HUES64 (cell line): ENCODE measurements at regions not wholly inside any gene's neighbourhood (a gene's known extent, or its start where the extent isn't known, plus 50 kb on each side); places are given as distances from the start of the nearest gene placed in this dataset.

ENCODE experiments used
- H3K27ac ChIP-seq: 2 replicates; pipeline ENCODE4 v1.7.0; 2013; ENCODE audit warnings: low read depth, low read length, inconsistent platforms
- H3K27me3 ChIP-seq: 2 replicates; pipeline ENCODE4 v1.6.1; 2013; ENCODE audit warnings: mild to moderate bottlenecking, low read length; ENCODE audit not compliant: insufficient read depth
- H3K36me3 ChIP-seq: 2 replicates; pipeline ENCODE4 v1.6.1; 2013; ENCODE audit warnings: mild to moderate bottlenecking, low read length; ENCODE audit not compliant: insufficient read depth
- H3K4me1 ChIP-seq: 2 replicates; pipeline ENCODE4 v1.6.1; 2013; ENCODE audit warnings: mild to moderate bottlenecking, low read length, moderate library complexity; ENCODE audit not compliant: insufficient read depth
- H3K4me3 ChIP-seq: 2 replicates; pipeline ENCODE4 v1.5.1; 2013; ENCODE audit warnings: mild to moderate bottlenecking, low read length, moderate library complexity
- H3K9ac ChIP-seq: 2 replicates; pipeline ENCODE4 v1.6.1; 2013; ENCODE audit warnings: mild to moderate bottlenecking, low read depth, low read length
- H3K9me3 ChIP-seq: 2 replicates; pipeline ENCODE4 v1.6.1; 2013; ENCODE audit warnings: low read depth, low read length; ENCODE audit not compliant: insufficient read depth
- WGBS: fragments of 150-250, 120-280 bp; methylation state at CpG from one replicate; pipeline ENCODE4 v1.1.7; 2013; ENCODE audit warnings: missing lambda C conversion rate; 5-methylcytosine and 5-hydroxymethylcytosine counted together

DNA sequence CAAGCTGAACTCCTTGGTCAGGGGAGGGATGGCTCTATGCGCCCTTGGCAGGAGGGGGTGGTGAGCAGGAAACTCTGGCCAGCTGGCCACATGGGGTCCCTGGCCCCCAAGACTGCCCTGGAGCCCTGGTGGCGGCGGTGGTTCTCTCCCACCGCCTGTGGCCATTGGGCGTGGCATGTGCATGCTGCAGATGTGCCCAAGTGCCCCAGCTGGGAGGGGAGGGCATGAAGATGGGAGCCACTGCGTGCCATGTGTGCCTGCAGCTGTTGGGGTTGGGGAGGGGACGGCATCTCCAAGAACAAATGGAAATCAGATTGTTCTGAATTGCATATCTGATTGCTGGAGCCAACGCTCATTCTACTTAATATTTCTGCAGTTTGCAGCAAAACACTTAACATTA lies 115.7 kb upstream of the IGF1 start:
- Histone ChIP-seq H3K27ac (no peak overlapping the region), H3K27me3 (no peaks in the 10 kb centered on the region), H3K4me1 (no peaks in the 10 kb centered on the region), H3K9ac (no peak overlapping the region), H3K9me3 (no peaks in the 10 kb centered on the region), H3K4me3 (no peak overlapping the region), H3K36me3 (no peaks in the 10 kb centered on the region)
- 96% methylated on average over 8 of the region's 8 CpGs for WGBS

DNA sequence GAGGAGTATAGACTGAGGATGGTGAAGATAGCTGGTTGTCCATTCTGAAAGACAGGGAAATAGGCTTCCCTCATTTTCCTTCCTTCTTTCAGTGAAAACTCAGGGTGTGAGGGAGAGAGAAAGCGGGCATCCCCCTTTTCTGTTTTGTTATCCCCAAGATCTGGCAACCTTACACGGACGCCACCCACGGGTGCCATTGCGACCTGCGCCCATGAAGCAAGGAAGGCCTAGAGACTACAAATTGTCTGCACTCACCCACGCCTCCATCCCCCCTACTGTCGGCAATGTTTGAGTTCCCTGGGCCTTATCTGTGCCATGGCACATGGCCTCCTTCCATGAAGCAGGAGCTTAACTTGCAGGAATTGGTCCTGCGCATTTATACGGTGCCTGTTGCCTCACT lies 115.0 kb upstream of the IGF1 start:
- Histone ChIP-seq H3K36me3 (no peaks in the 10 kb centered on the region), H3K4me3 (no peak overlapping the region), H3K27me3 (no peaks in the 10 kb centered on the region), H3K9ac (no peak overlapping the region), H3K27ac (no peak overlapping the region), H3K9me3 (no peaks in the 10 kb centered on the region), H3K4me1 (no peaks in the 10 kb centered on the region)
- WGBS, result 96% methylated on average over 10 of the region's 10 CpGs

DNA sequence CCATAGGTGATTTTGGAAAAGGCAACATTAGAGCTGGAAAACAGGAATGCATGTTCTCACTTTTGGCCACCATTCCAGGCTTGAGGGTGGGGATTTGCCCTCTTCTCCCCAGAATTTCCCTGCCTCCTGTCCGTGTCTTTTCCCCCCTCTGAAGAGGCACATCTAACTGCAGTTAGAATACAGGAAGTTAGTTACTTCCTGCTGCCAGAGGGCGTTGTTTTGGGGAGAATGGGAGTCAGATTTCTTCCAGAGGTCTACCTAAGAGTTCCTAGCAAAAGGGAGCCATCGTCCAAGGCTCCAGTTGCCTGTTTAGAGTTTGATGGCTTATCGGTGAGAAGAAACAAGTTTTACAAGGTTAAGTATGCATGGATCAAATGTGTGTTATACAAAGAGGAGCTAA lies 112.8 kb upstream of the IGF1 start:
- Histone ChIP-seq H3K4me1 (no peaks in the 10 kb centered on the region), H3K9ac (no peak overlapping the region), H3K9me3 (no peaks in the 10 kb centered on the region), H3K36me3 (no peaks in the 10 kb centered on the region), H3K27me3 (no peaks in the 10 kb centered on the region), H3K27ac (no peak overlapping the region), H3K4me3 (no peak overlapping the region)
- 86% methylated on average over 4 of the region's 4 CpGs for WGBS

DNA sequence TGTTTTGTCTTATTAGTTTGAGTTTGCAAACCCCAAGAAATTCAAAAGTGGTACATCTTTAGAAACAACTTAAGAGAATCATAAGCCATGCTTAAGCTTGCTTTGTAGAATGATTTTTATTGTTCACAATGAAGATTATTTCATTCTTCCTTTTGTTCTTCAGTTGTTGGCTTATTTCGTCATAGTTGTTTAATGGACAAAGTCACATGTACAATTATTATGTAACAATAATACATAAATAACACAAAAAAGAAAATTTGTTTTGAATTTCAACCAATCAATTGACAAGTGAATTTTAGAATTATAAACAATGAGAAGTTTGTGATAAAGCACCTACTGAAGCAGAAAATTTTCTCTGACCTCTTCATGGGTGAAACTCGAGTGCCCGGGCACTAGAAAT lies 111.8 kb upstream of the IGF1 start:
- Histone ChIP-seq H3K27me3 (no peaks in the 10 kb centered on the region), H3K36me3 (no peaks in the 10 kb centered on the region), H3K4me3 (no peak overlapping the region), H3K9me3 (no peaks in the 10 kb centered on the region), H3K4me1 (no peaks in the 10 kb centered on the region), H3K27ac (no peak overlapping the region), H3K9ac (no peak overlapping the region)
- WGBS, result 95% methylated on average over 2 of the region's 3 CpGs

DNA sequence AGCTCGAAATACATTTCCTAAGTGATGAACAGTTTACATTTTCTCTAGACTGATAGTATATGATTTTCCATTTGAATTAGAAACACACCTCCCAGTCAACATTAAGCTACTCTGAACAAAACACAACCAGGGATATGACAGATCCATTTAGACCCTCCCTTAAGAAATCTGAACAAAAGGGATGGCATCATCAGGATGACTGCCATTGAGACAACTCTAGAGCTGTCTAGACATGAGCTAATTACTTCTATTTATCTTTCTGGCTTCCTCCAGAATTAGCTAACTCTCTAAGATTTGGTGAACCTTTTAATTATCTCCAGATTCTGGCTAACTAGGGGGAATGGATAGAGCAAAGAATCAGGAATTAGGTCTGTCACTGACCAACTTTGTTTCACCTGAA lies 92.9 kb upstream of the IGF1 start:
- Histone ChIP-seq H3K27ac (no peak overlapping the region), H3K4me3 (no peak overlapping the region), H3K9me3 (no peaks in the 10 kb centered on the region), H3K36me3 (no peaks in the 10 kb centered on the region), H3K9ac (no peak overlapping the region), H3K4me1 (no peaks in the 10 kb centered on the region; the same call in 1 of the 2 replicates), H3K27me3 (no peaks in the 10 kb centered on the region)
- WGBS, result no CpG with 5 or more reads among the region's 1 CpG

DNA sequence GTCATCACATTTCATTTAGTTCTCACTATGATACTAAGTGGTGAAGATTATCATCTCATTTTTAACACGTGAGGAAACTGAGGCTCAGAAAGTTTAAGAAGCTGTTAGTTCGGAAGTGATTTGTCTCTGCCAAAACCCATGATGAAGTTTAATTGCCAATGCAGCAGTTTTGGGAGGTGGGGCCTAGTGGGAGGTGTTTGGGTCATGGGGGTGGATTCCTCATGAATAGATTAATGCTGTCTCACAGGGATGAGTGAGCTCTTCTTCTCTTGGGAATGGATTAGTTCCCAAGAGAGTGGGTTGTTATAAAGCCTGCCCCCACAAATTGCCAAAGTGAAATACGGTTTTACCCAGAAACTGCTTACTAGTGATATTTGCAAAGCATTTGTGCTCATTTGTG lies 91.5 kb upstream of the IGF1 start:
- no peak overlapping the region for H3K9ac ChIP-seq
- H3K9me3 ChIP-seq, result no peaks in the 10 kb centered on the region
- no peaks in the 10 kb centered on the region for H3K36me3 ChIP-seq
- no peaks in the 10 kb centered on the region for H3K27me3 ChIP-seq
- no peak overlapping the region for H3K4me3 ChIP-seq
- H3K27ac ChIP-seq, result no peak overlapping the region
- H3K4me1 ChIP-seq, result no peaks in the 10 kb centered on the region; the same call in 1 of the 2 replicates
- 89% methylated on average over 3 of the region's 3 CpGs for WGBS

DNA sequence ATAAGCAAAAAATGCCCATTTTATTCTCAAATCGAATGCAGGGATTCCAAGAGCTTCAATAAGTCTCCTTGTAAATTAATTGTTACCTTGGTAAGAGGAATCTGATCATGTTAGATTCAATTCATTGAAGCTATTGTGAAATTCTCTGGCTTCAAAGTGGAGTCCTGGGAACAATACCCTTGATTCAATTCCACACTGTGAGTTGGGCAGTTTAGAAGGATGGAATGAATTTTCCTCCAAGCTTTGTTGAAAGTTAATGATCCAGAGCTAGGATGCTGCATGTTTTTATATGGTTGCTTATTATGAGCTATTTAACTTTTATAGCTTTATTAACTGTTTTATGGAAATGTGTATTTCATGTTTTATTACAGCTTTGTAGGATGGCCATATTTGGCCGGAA lies 89.9 kb upstream of the IGF1 start:
- no peak overlapping the region for H3K9ac ChIP-seq
- H3K4me3 ChIP-seq, result no peak overlapping the region
- no peak overlapping the region for H3K27ac ChIP-seq
- H3K36me3 ChIP-seq, result no peaks in the 10 kb centered on the region
- H3K27me3 ChIP-seq, result no peaks in the 10 kb centered on the region
- no peaks in the 10 kb centered on the region; the same call in 1 of the 2 replicates for H3K4me1 ChIP-seq
- 0 out of 2 replicates have a peak, but pooled peaks cover 5% of the 10 kb centered on the region for H3K9me3 ChIP-seq
- 93% methylated on average over 2 of the region's 2 CpGs for WGBS

DNA sequence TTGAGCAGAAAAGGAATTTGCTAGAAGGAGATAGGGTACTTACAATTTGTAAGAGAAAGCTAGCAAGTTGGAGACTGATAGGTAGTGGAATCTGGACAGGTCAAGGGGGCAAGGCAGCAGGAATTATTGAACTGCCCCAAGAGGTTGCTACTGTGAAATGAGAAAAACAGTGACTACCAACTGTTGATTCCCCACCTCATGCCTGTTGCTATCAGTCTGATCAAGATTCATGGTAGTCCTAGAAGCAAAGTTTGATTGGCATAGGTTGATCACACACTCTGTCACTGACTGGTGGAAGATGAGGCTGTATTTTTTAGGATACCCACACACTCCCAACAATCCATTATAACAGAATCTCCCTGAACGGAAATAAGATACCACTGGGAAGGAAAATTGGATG lies 89.4 kb upstream of the IGF1 start:
- 90% methylated on average over 1 of the region's 1 CpG for WGBS
- Histone ChIP-seq H3K9me3 (0 out of 2 replicates have a peak, but pooled peaks cover 7% of the 10 kb centered on the region), H3K27ac (no peak overlapping the region), H3K9ac (no peak overlapping the region), H3K4me1 (no peaks in the 10 kb centered on the region; the same call in 1 of the 2 replicates), H3K36me3 (no peaks in the 10 kb centered on the region), H3K4me3 (no peak overlapping the region), H3K27me3 (no peaks in the 10 kb centered on the region)

DNA sequence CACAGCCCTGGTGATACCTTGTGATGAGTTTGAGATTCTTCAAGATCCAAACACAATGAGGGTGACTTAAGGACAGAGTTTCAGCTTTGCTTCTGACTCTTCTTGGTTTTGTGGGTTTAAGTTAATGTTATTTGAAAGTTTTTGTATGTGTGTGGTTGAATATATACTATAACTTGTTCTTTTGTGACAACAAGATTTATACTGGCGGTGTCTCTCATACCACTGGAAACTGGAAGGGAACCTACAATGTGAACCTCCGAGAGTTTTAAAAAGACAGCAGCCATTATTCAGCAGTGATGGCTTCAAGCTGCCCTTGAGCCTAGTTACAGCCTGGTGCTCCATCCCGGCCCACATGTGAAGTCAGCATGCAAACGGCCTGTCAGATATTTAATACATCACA lies 87.9 kb upstream of the IGF1 start:
- 0 out of 2 replicates have a peak, but pooled peaks cover 7% of the 10 kb centered on the region for H3K9me3 ChIP-seq
- WGBS, result 93% methylated on average over 4 of the region's 4 CpGs
- no peaks in the 10 kb centered on the region for H3K36me3 ChIP-seq
- H3K27me3 ChIP-seq, result no peaks in the 10 kb centered on the region
- H3K4me3 ChIP-seq, result no peak overlapping the region
- peaks cover under 1% of the 10 kb centered on the region; the same call in 1 of the 2 replicates for H3K4me1 ChIP-seq
- H3K27ac ChIP-seq, result no peak overlapping the region
- H3K9ac ChIP-seq, result no peak overlapping the region

DNA sequence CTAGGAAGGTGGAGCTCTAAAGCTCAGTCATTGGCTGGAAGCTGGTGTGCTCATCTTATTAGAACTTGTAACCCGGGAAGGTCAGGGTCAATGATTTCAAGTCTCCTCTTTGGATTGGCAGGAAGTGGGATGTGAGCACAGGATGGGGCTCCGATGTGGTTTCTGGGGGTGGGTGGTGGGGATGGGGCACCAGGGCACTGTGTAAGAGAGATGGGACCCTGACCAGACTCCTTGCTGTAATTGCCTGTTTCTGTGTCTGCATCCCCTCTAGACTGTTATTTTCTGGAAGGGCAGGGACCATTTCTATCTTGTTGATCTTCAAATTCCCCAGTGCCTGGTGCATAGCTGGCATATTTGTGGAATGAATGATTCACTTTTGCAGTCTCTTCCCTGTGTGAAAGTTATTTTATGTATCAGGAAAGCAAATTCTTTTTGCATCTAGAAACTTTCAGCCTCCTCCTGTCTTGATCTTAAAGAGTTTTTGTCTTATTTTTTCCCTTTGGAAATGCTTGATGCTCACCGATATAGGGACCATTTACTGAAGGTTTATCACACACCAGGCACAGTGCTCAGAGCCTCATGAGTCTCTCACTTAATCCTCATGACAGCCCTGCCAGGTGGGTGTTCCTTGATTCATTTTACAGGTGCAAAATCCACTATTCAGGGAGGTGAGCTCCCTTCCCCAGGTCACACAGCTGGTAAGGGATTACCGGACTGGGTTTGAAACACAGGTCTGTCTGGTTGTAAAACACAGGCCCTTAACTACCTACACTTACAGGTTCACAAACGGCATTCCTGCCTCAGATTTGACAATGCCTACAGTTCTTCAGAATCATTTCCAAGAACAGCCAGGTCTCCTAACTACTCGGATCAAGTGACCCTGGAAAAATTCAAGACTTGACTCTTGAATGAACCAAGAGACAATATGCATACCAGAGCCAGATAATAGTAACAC lies 86.9 kb upstream of the IGF1 start:
- H3K4me1 ChIP-seq, result peaks cover 10% of the 10 kb centered on the region; the same call in 1 of the 2 replicates
- no peak overlapping the region for H3K9ac ChIP-seq
- H3K27ac ChIP-seq, result no peak overlapping the region
- no peak overlapping the region for H3K4me3 ChIP-seq
- 91% methylated on average over 6 of the region's 6 CpGs for WGBS
- 0 out of 2 replicates have a peak, but pooled peaks cover 7% of the 10 kb centered on the region for H3K9me3 ChIP-seq
- no peaks in the 10 kb centered on the region for H3K27me3 ChIP-seq
- no peaks in the 10 kb centered on the region for H3K36me3 ChIP-seq

DNA sequence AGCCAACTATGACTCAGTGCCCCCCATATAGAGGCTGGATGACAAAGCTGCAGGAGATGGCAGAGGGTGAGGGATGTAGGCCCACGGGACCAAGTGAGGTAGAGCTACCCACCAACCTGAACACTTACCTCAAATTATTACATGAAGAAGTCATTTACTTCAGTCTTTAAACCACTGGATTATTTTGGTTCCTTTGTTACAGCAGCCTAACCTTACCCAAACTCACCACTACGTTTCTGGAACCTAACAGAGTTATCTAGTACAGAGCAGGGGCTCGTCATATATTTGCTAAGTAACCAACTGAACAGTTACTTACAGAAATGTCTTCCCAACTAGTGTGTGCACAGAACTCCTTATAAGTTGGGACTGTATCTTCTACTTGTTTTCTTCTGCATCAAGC lies 85.2 kb upstream of the IGF1 start:
- Histone ChIP-seq H3K36me3 (no peaks in the 10 kb centered on the region), H3K9me3 (0 out of 2 replicates have a peak, but pooled peaks cover 7% of the 10 kb centered on the region), H3K9ac (no peak overlapping the region), H3K27me3 (no peaks in the 10 kb centered on the region), H3K27ac (no peak overlapping the region), H3K4me1 (peaks cover 12% of the 10 kb centered on the region; the same call in 1 of the 2 replicates), H3K4me3 (no peak overlapping the region)
- 95% methylated on average over 3 of the region's 3 CpGs for WGBS
